GM12878 (cell line): ENCODE measurements at regions not wholly inside any gene's neighbourhood (a gene's known extent, or its start where the extent isn't known, plus 50 kb on each side); places are given as distances from the start of the nearest gene placed in this dataset.

Experiments
- ATAC-seq: fragments of 200-7000 bp; cut with Tn5 transposase; 3 replicates; pipeline ENCODE4 v1.9.1; 2020; ENCODE audit warnings: mild to moderate bottlenecking, moderate library complexity
- BruUV-seq: library from RNA; stranded (reverse); fragments of 400-500 nt; replicated peaks from 2 replicates; lab custom pipeline; 2021; lab: Mats Ljungman, UMichigan
- CTCF ChIA-PET: fragments of 300-600 bp; sonication (Branson Sonifier 250); formaldehyde crosslinking; extraction: SDS; loops from one replicate; lab custom pipeline; 2021; ENCODE audit warnings: inconsistent platforms; lab: Yijun Ruan, JAX
- POLR2A ChIA-PET: fragments of 350-600 bp; formaldehyde crosslinking; extraction: SDS; loops from one replicate; lab custom pipeline; 2021; ENCODE audit warnings: inconsistent platforms; lab: Charles Lee
- RAD21 ChIA-PET: fragments of 300-600 bp; sonication (Branson Sonifier 250); formaldehyde crosslinking; loops from one replicate; lab custom pipeline; 2023; ENCODE audit warnings: antibody characterized with exemption; ENCODE audit not compliant: unreplicated experiment; lab: Charles Lee
- SMC1A ChIA-PET: fragments of 300-600 bp; sonication (Branson Sonifier 250); formaldehyde crosslinking; loops from one replicate; lab custom pipeline; 2023; ENCODE audit not compliant: unreplicated experiment, uncharacterized antibody; lab: Charles Lee
- DNase-seq: peaks from one replicate; pipeline ENCODE4 v3.0.0-alpha.2; 2011; ENCODE audit warnings: low read depth, low spot score
- FAIRE-seq: peaks from 3 replicates; lab custom pipeline; 2011; peaks lifted over from hg19 to GRCh38; lab: Jason Lieb, UNC
- H2AFZ ChIP-seq: 2 replicates; pipeline ENCODE4 v1.6.0; 2011; ENCODE audit warnings: low read depth, low read length, control low read depth; ENCODE audit not compliant: control insufficient read depth
- H3K27ac ChIP-seq: 2 replicates; pipeline ENCODE4 v1.5.1; 2011; ENCODE audit warnings: control low read depth; ENCODE audit not compliant: control insufficient read depth, insufficient read depth
- H3K27me3 ChIP-seq, 2 experiments: replicated peaks in 1 of 2; 2 replicates each; pipeline versions ENCODE4 v1.6.0 to v1.6.1; 2011; ENCODE audit warnings: low read length in 1 of 2; ENCODE audit not compliant: control insufficient read depth in 2 of 2, insufficient read depth in 2 of 2
- H3K36me3 ChIP-seq, 2 experiments: 2 replicates each; pipeline ENCODE4 v1.5.1; 2011; ENCODE audit warnings: low read length in 1 of 2; ENCODE audit not compliant: control insufficient read depth in 2 of 2, insufficient read depth in 2 of 2
- H3K4me1 ChIP-seq: 2 replicates; pipeline ENCODE4 v1.6.1; 2011; ENCODE audit warnings: mild to moderate bottlenecking, low read length, moderate library complexity, mixed read lengths; ENCODE audit not compliant: control insufficient read depth, insufficient read depth
- H3K4me2 ChIP-seq: 2 replicates; pipeline ENCODE4 v1.6.0; 2011; ENCODE audit warnings: control low read depth; ENCODE audit not compliant: control insufficient read depth, insufficient read depth
- H3K4me3 ChIP-seq: fragments of 200-600 bp; sonication (generic); 2 replicates; pipeline ENCODE4 v1.5.1; 2016
- H3K79me2 ChIP-seq: 2 replicates; pipeline ENCODE4 v1.6.0; 2011; ENCODE audit warnings: low read length; ENCODE audit not compliant: control insufficient read depth, insufficient read depth
- H3K9ac ChIP-seq: 2 replicates; pipeline ENCODE4 v1.8.0; 2011; ENCODE audit warnings: low read length, control low read depth, mixed read lengths; ENCODE audit not compliant: control insufficient read depth, insufficient read depth
- H3K9me3 ChIP-seq: replicated peaks from 3 replicates; pipeline ENCODE4 v1.5.1; 2011; ENCODE audit warnings: mild to moderate bottlenecking, low read length; ENCODE audit not compliant: control insufficient read depth, insufficient read depth
- H4K20me1 ChIP-seq: 2 replicates; pipeline ENCODE4 v1.6.0; 2011; ENCODE audit not compliant: control insufficient read depth, insufficient read depth
- ASH2L ChIP-seq: fragments of 300-600, 200-600 bp; sonication (generic); IDR thresholded peaks from 2 replicates; pipeline ENCODE4 v1.6.1; 2017; ENCODE audit warnings: low read depth, mild to moderate bottlenecking, borderline replicate concordance
- ATF7 ChIP-seq: fragments of 450-650 bp; IDR thresholded peaks from 2 replicates; pipeline ENCODE4 v1.6.1; 2016; ENCODE audit warnings: low read depth, mild to moderate bottlenecking
- BACH1 ChIP-seq: fragments of 450-650 bp; IDR thresholded peaks from 2 replicates; pipeline ENCODE4 v1.6.1; 2017; ENCODE audit warnings: mild to moderate bottlenecking, borderline replicate concordance
- CEBPB ChIP-seq, 2 experiments: fragments of 150-350 bp in 1 of 2; IDR thresholded peaks; 2 replicates each; pipeline ENCODE4 v1.6.1; 2012 to 2014; ENCODE audit warnings: low read depth in 2 of 2, low read length in 2 of 2, borderline replicate concordance in 1 of 2, inconsistent platforms in 1 of 2
- DPF2 ChIP-seq: fragments of 450-650 bp; IDR thresholded peaks from 2 replicates; pipeline ENCODE4 v1.6.1; 2017; ENCODE audit warnings: mild to moderate bottlenecking
- EZH2 ChIP-seq: IDR thresholded peaks from 2 replicates; pipeline ENCODE4 v1.6.1; 2012; ENCODE audit warnings: low read depth, mild to moderate bottlenecking, control low read depth, inconsistent platforms, low read length, borderline replicate concordance; ENCODE audit not compliant: control insufficient read depth
- POLR2A ChIP-seq: IDR thresholded peaks from 2 replicates; pipeline ENCODE4 v1.6.1; 2011; ENCODE audit warnings: low read depth, mild to moderate bottlenecking, low read length
- SIX5 ChIP-seq: IDR thresholded peaks from 2 replicates; pipeline ENCODE4 v1.6.1; 2011; ENCODE audit warnings: mild to moderate bottlenecking, low read depth, low read length, moderate library complexity; ENCODE audit not compliant: severe bottlenecking
- SMAD1 ChIP-seq: fragments of 450-650 bp; IDR thresholded peaks from 2 replicates; pipeline ENCODE4 v1.6.1; 2018; ENCODE audit warnings: mild to moderate bottlenecking, low read depth; ENCODE audit not compliant: partially characterized antibody
- SP1 ChIP-seq: IDR thresholded peaks from one replicate; pipeline ENCODE4 v1.6.1; 2011; ENCODE audit warnings: low read depth, low read length
- SUZ12 ChIP-seq: fragments of 200-600 bp; sonication (generic); IDR thresholded peaks from one replicate; pipeline ENCODE4 v1.6.1; 2018; ENCODE audit warnings: antibody characterized with exemption, mild to moderate bottlenecking; ENCODE audit not compliant: unreplicated experiment
- WRNIP1 ChIP-seq: IDR thresholded peaks from 2 replicates; pipeline ENCODE4 v1.6.1; 2011; ENCODE audit warnings: low read depth, low read length, improper control_type of control experiment, borderline replicate concordance
- YY1 ChIP-seq: IDR thresholded peaks from 2 replicates; pipeline ENCODE4 v1.6.1; 2011; ENCODE audit warnings: low read depth, mild to moderate bottlenecking, low read length
- WGBS: methylation state at CpG from one replicate; pipeline ENCODE4 v1.1.6; 2016; ENCODE audit warnings: low lambda C conversion rate; ENCODE audit not compliant: insufficient replicate concordance, insufficient coverage; ENCODE audit errors: missing lambda C conversion rate; 5-methylcytosine and 5-hydroxymethylcytosine counted together
- in situ Hi-C: fragments of 300-500 bp; cut with MboI; formaldehyde crosslinking; loops from 9 replicates; pipeline ENCODE4 v1.14.3; 2018; ENCODE audit warnings: mixed read lengths
- intact Hi-C: fragments of 100-400 bp; cut with micrococcal nuclease; formaldehyde crosslinking; loops from one replicate; pipeline ENCODE4 v1.14.2; 2022; ENCODE audit not compliant: unreplicated experiment
- TF ChIP-seq, protein P1 (sequence below): fragments of 450-650 bp; IDR thresholded peaks from 2 replicates; pipeline ENCODE4 v1.6.1; 2017; ENCODE audit warnings: borderline replicate concordance
- TF ChIP-seq, protein P2 (sequence below): fragments of 450-650 bp; IDR thresholded peaks from 2 replicates; pipeline ENCODE4 v1.6.1; 2016; ENCODE audit warnings: mild to moderate bottlenecking, moderate library complexity, borderline replicate concordance
- TF ChIP-seq, protein P3 (sequence below): IDR thresholded peaks from 2 replicates; pipeline ENCODE4 v1.6.1; 2012; ENCODE audit warnings: low read depth, low read length, improper control_type of control experiment
- TF ChIP-seq, protein P4 (sequence below): IDR thresholded peaks from 2 replicates; pipeline ENCODE4 v1.6.1; 2011; ENCODE audit warnings: mild to moderate bottlenecking, low read depth, low read length, moderate library complexity; ENCODE audit not compliant: insufficient replicate concordance

- Histone ChIP-seq H3K36me3 (no peaks in the 10 kb centered on the region), H3K9ac (no peak overlapping the region), H3K4me2 (no peak overlapping the region), H2AFZ (no peak overlapping the region), H3K4me3 (no peak overlapping the region), H3K27me3 (peaks cover 2 to 5% of the 10 kb centered on the region in 2 experiments; a peak in 1 of 4 replicates), H3K27ac (no peak overlapping the region), H3K4me1 (no peaks in the 10 kb centered on the region), H3K9me3 (no peaks in the 10 kb centered on the region), H3K79me2 (no peaks in the 10 kb centered on the region), H4K20me1 (no peaks in the 10 kb centered on the region)
- ChIA-PET SMC1A (no interaction called here), CTCF (interaction anchor here (1.5 kb wide), 1 partner anchor 30 kb away, joined by 3 read pairs; no protein-coding TSS in a partner anchor), RAD21 (no interaction called here), POLR2A (no interaction called here)
- TF ChIP-seq, protein P1, sequence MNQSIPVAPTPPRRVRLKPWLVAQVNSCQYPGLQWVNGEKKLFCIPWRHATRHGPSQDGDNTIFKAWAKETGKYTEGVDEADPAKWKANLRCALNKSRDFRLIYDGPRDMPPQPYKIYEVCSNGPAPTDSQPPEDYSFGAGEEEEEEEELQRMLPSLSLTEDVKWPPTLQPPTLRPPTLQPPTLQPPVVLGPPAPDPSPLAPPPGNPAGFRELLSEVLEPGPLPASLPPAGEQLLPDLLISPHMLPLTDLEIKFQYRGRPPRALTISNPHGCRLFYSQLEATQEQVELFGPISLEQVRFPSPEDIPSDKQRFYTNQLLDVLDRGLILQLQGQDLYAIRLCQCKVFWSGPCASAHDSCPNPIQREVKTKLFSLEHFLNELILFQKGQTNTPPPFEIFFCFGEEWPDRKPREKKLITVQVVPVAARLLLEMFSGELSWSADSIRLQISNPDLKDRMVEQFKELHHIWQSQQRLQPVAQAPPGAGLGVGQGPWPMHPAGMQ = no peak
- no peak for TF ChIP-seq BACH1
- no peak for TF ChIP-seq SUZ12
- no peak for TF ChIP-seq ASH2L
- no peak for TF ChIP-seq SIX5
- TF ChIP-seq SMAD1 = no peak
- no peak for TF ChIP-seq ATF7
- no peak for TF ChIP-seq CEBPB (IDR thresholded peaks at IDR 0.05; ENCODE audit: borderline replicate concordance in 1 of 2, low read depth in 2 of 2, low read length in 2 of 2)
- no peak for TF ChIP-seq SP1
- TF ChIP-seq YY1 = no peak
- TF ChIP-seq DPF2 = no peak
- no peak for TF ChIP-seq EZH2
- TF ChIP-seq POLR2A = no peak
- TF ChIP-seq, protein P2, sequence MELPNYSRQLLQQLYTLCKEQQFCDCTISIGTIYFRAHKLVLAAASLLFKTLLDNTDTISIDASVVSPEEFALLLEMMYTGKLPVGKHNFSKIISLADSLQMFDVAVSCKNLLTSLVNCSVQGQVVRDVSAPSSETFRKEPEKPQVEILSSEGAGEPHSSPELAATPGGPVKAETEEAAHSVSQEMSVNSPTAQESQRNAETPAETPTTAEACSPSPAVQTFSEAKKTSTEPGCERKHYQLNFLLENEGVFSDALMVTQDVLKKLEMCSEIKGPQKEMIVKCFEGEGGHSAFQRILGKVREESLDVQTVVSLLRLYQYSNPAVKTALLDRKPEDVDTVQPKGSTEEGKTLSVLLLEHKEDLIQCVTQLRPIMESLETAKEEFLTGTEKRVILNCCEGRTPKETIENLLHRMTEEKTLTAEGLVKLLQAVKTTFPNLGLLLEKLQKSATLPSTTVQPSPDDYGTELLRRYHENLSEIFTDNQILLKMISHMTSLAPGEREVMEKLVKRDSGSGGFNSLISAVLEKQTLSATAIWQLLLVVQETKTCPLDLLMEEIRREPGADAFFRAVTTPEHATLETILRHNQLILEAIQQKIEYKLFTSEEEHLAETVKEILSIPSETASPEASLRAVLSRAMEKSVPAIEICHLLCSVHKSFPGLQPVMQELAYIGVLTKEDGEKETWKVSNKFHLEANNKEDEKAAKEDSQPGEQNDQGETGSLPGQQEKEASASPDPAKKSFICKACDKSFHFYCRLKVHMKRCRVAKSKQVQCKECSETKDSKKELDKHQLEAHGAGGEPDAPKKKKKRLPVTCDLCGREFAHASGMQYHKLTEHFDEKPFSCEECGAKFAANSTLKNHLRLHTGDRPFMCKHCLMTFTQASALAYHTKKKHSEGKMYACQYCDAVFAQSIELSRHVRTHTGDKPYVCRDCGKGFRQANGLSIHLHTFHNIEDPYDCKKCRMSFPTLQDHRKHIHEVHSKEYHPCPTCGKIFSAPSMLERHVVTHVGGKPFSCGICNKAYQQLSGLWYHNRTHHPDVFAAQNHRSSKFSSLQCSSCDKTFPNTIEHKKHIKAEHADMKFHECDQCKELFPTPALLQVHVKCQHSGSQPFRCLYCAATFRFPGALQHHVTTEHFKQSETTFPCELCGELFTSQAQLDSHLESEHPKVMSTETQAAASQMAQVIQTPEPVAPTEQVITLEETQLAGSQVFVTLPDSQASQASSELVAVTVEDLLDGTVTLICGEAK = no peak
- TF ChIP-seq WRNIP1 = no peak
- TF ChIP-seq, protein P3, sequence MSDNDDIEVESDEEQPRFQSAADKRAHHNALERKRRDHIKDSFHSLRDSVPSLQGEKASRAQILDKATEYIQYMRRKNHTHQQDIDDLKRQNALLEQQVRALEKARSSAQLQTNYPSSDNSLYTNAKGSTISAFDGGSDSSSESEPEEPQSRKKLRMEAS = no peak
- TF ChIP-seq, protein P4, sequence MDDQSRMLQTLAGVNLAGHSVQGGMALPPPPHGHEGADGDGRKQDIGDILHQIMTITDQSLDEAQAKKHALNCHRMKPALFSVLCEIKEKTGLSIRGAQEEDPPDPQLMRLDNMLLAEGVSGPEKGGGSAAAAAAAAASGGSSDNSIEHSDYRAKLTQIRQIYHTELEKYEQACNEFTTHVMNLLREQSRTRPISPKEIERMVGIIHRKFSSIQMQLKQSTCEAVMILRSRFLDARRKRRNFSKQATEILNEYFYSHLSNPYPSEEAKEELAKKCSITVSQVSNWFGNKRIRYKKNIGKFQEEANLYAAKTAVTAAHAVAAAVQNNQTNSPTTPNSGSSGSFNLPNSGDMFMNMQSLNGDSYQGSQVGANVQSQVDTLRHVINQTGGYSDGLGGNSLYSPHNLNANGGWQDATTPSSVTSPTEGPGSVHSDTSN = no peak
- in situ Hi-C loops = no loop called here
- BruUV-seq = no TSS peak
- intact Hi-C loops = no loop called here
- ATAC-seq (no peak), FAIRE-seq (no peak), DNase-seq (no peak)
- WGBS = 13% methylated on average over 5 of the region's 5 CpGs
Observed at GRCh38 chr3:124229420-124229819, 237.5 kb upstream of the ROPN1 start.
